Muscle layer of duodenum (tissue), 2 donors: ENCODE measurements at regions not wholly inside any gene's neighbourhood (a gene's known extent, or its start where the extent isn't known, plus 50 kb on each side); places are given as distances from the start of the nearest gene placed in this dataset.

Source experiments
- H3K27ac ChIP-seq: one replicate; pipeline ENCODE4 v1.7.0; 2013; ENCODE audit warnings: mild to moderate bottlenecking, low read length
- H3K27me3 ChIP-seq: one replicate; pipeline ENCODE4 v1.7.0; 2013; ENCODE audit warnings: low read depth, mild to moderate bottlenecking, control low read depth, low read length
- H3K36me3 ChIP-seq, 2 donors: one replicate each; pipeline ENCODE4 v1.7.0; 2013; ENCODE audit warnings: low read length in 2 of 2, control low read depth in 1 of 2, mild to moderate bottlenecking in 1 of 2; ENCODE audit not compliant: insufficient read depth in 2 of 2, control insufficient read depth in 1 of 2
- H3K4me1 ChIP-seq, 2 donors: one replicate each; pipeline ENCODE4 v1.7.0; 2013; ENCODE audit warnings: low read length in 2 of 2, mild to moderate bottlenecking in 2 of 2, control low read depth in 1 of 2, moderate library complexity in 1 of 2; ENCODE audit not compliant: insufficient read depth in 2 of 2, control insufficient read depth in 1 of 2
- H3K4me3 ChIP-seq, 2 donors: one replicate each; pipeline ENCODE4 v1.7.0; 2013; ENCODE audit warnings: low read length in 2 of 2, low read depth in 1 of 2, mild to moderate bottlenecking in 1 of 2
- H3K9me3 ChIP-seq, 2 donors: one replicate each; pipeline ENCODE4 v1.7.0; 2013; ENCODE audit warnings: low read length in 2 of 2, control low read depth in 1 of 2, mild to moderate bottlenecking in 1 of 2; ENCODE audit not compliant: control insufficient read depth in 1 of 2
- donor health status: healthy.

- Histone ChIP-seq H3K27ac (no peak overlapping the region), H3K4me1 (peaks cover 0 to 7% of the 10 kb centered on the region in 2 donors), H3K4me3 (no peak overlapping the region), H3K9me3 (peaks cover 0 to 4% of the 10 kb centered on the region in 2 donors), H3K36me3 (no peaks in the 10 kb centered on the region), H3K27me3 (no peaks in the 10 kb centered on the region)
Measured at GRCh38 chr6:163841733-163842132, 427.2 kb downstream of the QKI start.

- H3K4me3 ChIP-seq, result no peak overlapping the region
- no peaks in the 10 kb centered on the region for H3K36me3 ChIP-seq
- H3K27ac ChIP-seq, result no peak overlapping the region
- peaks cover 0 to 4% of the 10 kb centered on the region in 2 donors for H3K9me3 ChIP-seq
- H3K4me1 ChIP-seq, result peaks cover 0 to 7% of the 10 kb centered on the region in 2 donors
- H3K27me3 ChIP-seq, result no peaks in the 10 kb centered on the region
Measured at GRCh38 chr6:163841326-163841725, 426.8 kb downstream of the QKI start.

- peaks cover 0 to 4% of the 10 kb centered on the region in 2 donors for H3K9me3 ChIP-seq
- H3K27me3 ChIP-seq, result no peaks in the 10 kb centered on the region
- no peak overlapping the region for H3K4me3 ChIP-seq
- H3K27ac ChIP-seq, result no peak overlapping the region
- peaks cover 0 to 7% of the 10 kb centered on the region in 2 donors for H3K4me1 ChIP-seq
- H3K36me3 ChIP-seq, result no peaks in the 10 kb centered on the region
Measured at GRCh38 chr6:163840880-163841279, 426.4 kb downstream of the QKI start.

- no peak overlapping the region for H3K4me3 ChIP-seq
- peaks cover 0 to 4% of the 10 kb centered on the region in 2 donors for H3K9me3 ChIP-seq
- no peak overlapping the region for H3K27ac ChIP-seq
- H3K4me1 ChIP-seq, result peaks cover 0 to 7% of the 10 kb centered on the region in 2 donors
- no peaks in the 10 kb centered on the region for H3K27me3 ChIP-seq
- no peaks in the 10 kb centered on the region for H3K36me3 ChIP-seq
Measured at GRCh38 chr6:163839296-163839695, 424.8 kb downstream of the QKI start.

- H3K36me3 ChIP-seq, result no peaks in the 10 kb centered on the region
- H3K4me3 ChIP-seq, result peak overlapping the region; percentile 26 to 35
- peaks cover 0 to 4% of the 10 kb centered on the region in 2 donors for H3K9me3 ChIP-seq
- H3K27me3 ChIP-seq, result no peaks in the 10 kb centered on the region
- no peak overlapping the region for H3K27ac ChIP-seq
- H3K4me1 ChIP-seq, result peaks cover 0 to 7% of the 10 kb centered on the region in 2 donors
Measured at GRCh38 chr6:163837691-163838431, 423.3 kb downstream of the QKI start.

DNA sequence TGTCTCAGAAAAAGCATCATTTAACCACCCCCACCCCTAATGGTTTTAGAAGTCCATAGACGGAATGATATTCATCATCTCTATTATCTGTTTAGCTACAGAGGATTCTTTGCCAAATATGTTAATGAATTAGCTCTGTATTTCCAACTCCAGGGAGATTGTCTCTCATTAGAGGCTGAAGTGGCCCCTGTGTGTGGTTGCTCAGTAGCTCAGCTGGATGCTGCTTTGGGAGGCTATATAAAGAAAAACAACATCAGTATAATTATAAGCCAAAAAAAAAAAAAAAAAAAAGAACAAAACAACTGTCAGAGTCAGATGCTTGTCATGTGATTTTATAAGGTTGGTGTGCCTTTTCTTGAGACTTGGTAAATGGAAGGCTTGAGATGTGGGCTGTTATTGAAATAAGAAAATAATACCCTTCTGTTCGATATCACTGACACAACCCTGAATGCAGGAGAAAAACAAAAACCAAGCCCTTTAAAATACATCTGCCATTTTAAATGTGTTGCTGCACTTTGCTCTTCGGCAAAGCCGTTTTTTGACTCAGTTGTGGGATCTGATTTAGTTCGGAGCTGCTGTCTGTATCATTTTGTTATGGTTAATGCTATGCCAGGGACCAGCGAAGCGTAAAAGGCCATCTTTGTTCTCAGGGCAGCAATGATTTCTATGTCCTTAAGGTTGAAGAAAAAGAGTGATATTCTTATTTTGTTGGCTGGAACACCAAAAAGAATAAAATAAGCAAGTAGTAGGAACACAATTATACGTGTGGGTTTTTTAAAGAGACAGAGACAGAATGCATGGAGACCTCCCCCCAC lies 422.6 kb downstream of the QKI start:
- Histone ChIP-seq H3K27ac (no peak overlapping the region), H3K4me3 (peak overlapping the region in 1 of 2 donors; percentile 26), H3K27me3 (no peaks in the 10 kb centered on the region), H3K9me3 (peaks cover 0 to 4% of the 10 kb centered on the region in 2 donors), H3K36me3 (no peaks in the 10 kb centered on the region), H3K4me1 (peaks cover 0 to 7% of the 10 kb centered on the region in 2 donors)

DNA sequence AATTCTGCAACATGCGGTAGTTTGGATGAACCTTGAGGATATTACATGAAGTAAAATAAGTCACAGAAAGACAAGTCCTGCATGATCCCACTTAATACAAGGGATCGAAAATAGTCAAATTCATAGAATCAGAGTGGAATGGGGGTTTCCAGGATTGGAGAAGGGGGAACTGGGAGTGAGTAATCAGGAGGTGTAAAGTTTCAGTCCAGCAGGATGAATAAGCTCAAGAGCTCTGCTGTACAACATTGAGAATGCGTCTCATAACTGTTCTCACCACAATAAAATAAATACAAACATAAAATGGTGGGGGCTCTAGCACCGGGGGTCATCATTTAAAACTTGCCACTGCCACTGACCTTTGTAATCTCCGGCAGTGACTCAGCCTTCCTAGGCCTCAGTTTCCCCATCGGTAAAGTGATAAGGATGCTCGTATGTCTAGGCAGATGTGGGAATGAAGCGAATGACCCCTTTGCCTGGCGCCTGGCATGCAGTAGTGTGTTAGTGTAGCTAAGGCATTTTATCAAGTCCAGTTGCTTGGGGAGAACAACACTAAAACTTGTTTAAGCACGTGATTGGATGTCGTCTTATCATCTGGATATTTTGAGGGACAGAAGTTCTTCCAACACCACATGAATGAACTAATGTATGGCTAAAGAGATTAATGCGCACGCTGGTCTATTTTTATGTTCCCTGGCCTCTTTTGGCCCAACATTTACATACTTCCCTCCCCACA lies 421.1 kb downstream of the QKI start:
- no peaks in the 10 kb centered on the region for H3K36me3 ChIP-seq
- no peak overlapping the region for H3K4me3 ChIP-seq
- no peaks in the 10 kb centered on the region for H3K27me3 ChIP-seq
- peaks cover 0 to 7% of the 10 kb centered on the region in 2 donors for H3K4me1 ChIP-seq
- H3K27ac ChIP-seq, result no peak overlapping the region
- H3K9me3 ChIP-seq, result no peaks in the 10 kb centered on the region

GRCh38 chr6:163834226-163834970 lies 419.9 kb downstream of the QKI start:
- Histone ChIP-seq H3K27ac (no peak overlapping the region), H3K4me1 (peaks cover 0 to 7% of the 10 kb centered on the region in 2 donors), H3K36me3 (no peaks in the 10 kb centered on the region), H3K4me3 (no peak overlapping the region), H3K9me3 (no peaks in the 10 kb centered on the region), H3K27me3 (no peaks in the 10 kb centered on the region)

- no peak overlapping the region for H3K4me3 ChIP-seq
- no peaks in the 10 kb centered on the region for H3K9me3 ChIP-seq
- no peaks in the 10 kb centered on the region for H3K27me3 ChIP-seq
- H3K36me3 ChIP-seq, result no peaks in the 10 kb centered on the region
- H3K27ac ChIP-seq, result no peak overlapping the region
- no peaks in the 10 kb centered on the region for H3K4me1 ChIP-seq
Measured at GRCh38 chr6:163831736-163832135, 417.2 kb downstream of the QKI start.

- Histone ChIP-seq H3K4me1 (no peaks in the 10 kb centered on the region), H3K4me3 (no peak overlapping the region), H3K9me3 (no peaks in the 10 kb centered on the region), H3K27me3 (no peaks in the 10 kb centered on the region), H3K27ac (no peak overlapping the region), H3K36me3 (no peaks in the 10 kb centered on the region)
Measured at GRCh38 chr6:163830641-163831040, 416.1 kb downstream of the QKI start.
